LNCAP (cell line): ENCODE measurements at regions not wholly inside any gene's neighbourhood (a gene's known extent, or its start where the extent isn't known, plus 50 kb on each side); places are given as distances from the start of the nearest gene placed in this dataset.

ENCODE experiments used
- TF ChIP-seq, protein P1 (sequence below): fragments of 450-650 bp; IDR thresholded peaks from 2 replicates; pipeline ENCODE4 v1.5.1; 2017; ENCODE audit warnings: mild to moderate bottlenecking

DNA sequence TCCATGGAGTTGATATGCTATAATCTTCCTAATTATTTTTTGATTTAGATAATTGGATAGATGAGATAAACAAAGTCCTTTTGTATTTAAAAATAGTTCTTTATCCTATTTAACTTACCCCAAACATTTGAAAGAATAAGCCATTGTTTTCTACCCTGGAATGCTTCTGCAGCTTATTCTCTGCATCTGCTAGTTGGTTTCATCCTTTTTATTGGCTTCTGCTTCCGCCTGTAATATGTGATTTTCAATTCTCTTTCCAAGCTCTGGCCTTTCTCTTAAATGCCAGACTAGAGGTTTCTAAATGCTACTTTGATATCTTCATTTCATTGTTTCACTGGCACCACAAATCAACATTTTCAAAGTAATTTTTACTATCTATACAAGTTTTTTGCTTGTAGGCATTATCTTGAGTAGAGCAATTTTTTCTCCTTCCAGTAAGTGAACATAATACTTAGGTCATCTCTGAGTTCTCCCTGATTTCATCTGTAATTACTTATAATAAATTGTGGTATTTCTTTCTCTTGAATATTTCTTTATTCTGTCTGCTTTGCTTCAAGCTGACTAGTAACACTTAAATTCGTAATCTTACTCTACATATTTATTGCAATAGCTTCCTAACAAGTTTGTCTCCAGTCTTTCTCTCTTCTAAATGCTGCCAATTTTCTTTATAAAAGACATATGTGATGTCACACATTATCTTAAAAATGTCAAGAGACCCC is 958.4 kb downstream of the SLC6A15 start:
- TF ChIP-seq, protein P1, sequence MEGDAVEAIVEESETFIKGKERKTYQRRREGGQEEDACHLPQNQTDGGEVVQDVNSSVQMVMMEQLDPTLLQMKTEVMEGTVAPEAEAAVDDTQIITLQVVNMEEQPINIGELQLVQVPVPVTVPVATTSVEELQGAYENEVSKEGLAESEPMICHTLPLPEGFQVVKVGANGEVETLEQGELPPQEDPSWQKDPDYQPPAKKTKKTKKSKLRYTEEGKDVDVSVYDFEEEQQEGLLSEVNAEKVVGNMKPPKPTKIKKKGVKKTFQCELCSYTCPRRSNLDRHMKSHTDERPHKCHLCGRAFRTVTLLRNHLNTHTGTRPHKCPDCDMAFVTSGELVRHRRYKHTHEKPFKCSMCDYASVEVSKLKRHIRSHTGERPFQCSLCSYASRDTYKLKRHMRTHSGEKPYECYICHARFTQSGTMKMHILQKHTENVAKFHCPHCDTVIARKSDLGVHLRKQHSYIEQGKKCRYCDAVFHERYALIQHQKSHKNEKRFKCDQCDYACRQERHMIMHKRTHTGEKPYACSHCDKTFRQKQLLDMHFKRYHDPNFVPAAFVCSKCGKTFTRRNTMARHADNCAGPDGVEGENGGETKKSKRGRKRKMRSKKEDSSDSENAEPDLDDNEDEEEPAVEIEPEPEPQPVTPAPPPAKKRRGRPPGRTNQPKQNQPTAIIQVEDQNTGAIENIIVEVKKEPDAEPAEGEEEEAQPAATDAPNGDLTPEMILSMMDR = no peak

DNA sequence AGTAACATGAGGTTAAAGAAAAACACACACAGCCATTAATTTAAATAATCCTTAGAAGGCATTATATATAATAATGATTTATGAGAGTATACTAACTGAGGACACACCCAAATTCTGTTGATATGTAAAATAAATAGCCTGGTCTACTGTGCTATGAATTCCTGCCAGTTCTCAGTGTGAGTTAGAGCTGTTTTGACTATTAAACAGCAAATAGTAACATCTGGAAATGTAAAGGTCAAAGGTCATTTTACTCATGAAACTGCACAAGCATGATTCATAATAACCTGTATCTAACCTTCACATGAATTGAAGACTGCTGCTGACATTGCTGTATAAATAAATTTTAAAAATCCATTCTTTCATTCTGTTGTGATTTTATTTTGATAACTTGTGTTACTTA is 966.7 kb downstream of the SLC6A15 start:
- TF ChIP-seq, protein P1 = no peak

DNA sequence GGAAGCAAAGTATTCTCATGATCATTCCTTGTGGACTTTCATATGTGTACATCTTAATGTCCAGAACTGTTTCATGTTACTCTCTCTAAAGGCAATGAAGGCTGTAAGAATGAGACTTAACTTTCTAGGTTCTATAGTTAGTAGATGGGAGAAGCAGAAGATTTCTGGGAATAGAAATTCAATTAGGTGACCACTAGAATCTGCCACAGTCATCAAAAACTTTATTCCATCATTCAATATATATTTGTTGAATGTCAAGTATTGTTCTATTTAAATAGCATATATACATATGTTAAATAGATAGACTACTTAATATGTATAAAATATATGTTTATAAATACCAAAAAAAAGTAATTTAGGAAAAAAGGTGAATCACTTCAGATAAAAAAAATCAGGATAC is 972.9 kb downstream of the SLC6A15 start:
- TF ChIP-seq, protein P1 = no peak

DNA sequence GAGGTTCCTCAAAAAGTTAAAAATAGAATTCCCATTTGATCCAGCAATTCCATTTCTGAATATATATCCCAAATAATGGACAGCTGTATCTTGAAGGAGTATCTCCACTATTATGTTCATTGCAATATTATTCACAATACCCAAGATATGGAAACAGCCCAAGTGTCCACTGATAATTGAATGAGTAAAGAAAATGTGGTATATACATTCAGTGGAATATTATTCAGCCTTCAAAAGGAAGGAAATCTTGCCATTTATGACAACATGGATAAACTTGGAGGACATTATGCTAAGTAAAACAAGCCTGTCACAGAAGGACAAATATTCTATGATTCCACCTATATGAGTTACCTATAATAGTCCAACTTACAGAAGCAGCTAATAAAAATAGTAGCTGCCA is 979.0 kb downstream of the SLC6A15 start:
- TF ChIP-seq, protein P1 = no peak

DNA sequence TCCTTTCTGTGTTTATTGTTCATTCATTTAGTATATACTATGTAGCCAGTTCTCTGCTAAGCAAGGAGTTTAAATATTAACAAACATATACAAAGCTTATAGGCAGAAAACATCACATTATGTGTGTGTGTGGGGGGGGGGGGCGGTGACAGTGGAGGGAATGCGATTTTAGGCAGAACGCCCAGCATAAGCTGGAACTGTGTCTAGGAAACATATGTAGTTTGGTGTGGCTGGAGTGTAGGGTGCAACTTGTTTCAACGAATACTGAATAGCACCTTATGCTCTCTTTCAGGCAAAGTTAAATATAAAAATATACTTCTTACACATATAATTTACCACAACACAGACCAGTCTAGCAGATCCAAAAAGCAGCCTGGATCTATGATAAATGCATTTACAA is 980.6 kb downstream of the SLC6A15 start:
- TF ChIP-seq, protein P1 = no peak

DNA sequence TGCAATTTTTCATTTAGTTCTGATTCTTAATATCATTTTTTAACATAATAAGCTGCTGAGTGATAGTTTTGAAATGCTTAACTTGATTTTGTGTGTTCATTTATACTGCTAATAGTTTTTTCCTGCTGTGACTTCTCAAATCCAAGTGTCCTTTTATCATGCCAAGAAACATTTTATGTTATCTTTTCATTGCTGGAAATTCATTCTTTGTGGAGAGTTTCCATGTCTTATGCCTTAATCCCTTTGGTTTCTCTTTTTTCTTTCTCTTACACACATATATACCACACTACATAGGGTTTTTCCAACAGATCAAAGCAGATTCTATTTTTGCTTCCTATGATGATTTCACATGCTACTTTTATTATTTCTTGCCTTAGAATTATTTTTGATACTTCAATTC is 981.1 kb downstream of the SLC6A15 start:
- TF ChIP-seq, protein P1 = no peak

DNA sequence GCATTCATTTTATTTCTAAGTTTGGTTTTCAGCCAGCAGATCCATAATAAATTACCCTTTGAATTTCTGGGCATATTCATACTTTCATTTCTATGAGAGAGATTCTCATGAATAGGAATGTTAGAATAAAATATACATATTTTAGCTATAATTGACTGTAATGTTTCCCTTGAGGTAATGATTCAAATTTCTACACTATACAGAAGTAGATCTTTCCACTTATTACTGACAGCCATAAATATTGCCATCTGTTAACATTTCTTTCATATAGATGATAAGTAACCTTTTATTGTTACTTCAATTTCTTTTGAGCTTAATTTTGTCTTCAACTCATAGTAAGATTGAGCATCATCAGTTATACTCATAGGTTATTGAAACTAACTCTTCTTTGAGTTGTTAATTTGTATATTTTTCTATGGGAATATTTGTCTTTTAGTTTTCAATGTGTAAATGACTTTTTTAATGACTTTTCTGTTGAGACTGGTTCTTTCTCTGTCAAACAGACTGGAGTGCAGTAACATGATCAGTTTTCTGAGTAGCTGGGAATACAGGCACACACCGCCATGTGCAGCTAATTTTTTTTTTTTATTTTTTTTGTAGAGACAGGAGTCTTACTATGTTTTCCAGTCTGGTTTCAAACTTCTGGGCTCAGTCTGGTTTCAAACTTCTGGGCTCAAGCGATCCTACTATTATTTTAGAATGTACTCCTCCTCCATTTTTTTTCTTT is 991.6 kb downstream of the SLC6A15 start:
- TF ChIP-seq, protein P1 = no peak
